CD14-positive monocyte (primary cell): ENCODE measurements at regions not wholly inside any gene's neighbourhood (a gene's known extent, or its start where the extent isn't known, plus 50 kb on each side); places are given as distances from the start of the nearest gene placed in this dataset.

Source experiments
- DNase-seq, 3 donors: peaks; one replicate each; pipeline ENCODE4 v3.0.0-alpha.2; 2011 to 2022
- H2AFZ ChIP-seq: 2 replicates; pipeline ENCODE4 v1.6.0; 2012; ENCODE audit warnings: mild to moderate bottlenecking, low read depth, low read length, inconsistent platforms; ENCODE audit not compliant: insufficient read depth, poor library complexity, severe bottlenecking
- H3K27ac ChIP-seq, 2 donors: 1 replicate in 1 of 2; 2 replicates in 1 of 2; pipeline ENCODE4 v1.5.1; 2012 to 2013; ENCODE audit warnings: low read length in 2 of 2, control low read depth in 1 of 2, inconsistent platforms in 1 of 2, low read depth in 1 of 2, mild to moderate bottlenecking in 1 of 2
- H3K27me3 ChIP-seq, 2 donors: one replicate each; pipeline versions ENCODE4 v1.6.0 to v1.6.1; 2011 to 2013; ENCODE audit warnings: low read length in 2 of 2; ENCODE audit not compliant: control insufficient read depth in 2 of 2, insufficient read depth in 2 of 2
- H3K36me3 ChIP-seq, 2 donors: replicated peaks in 1 of 2; 1 replicate in 1 of 2; 2 replicates in 1 of 2; pipeline versions ENCODE4 v1.5.1 to v1.6.1; 2012 to 2013; ENCODE audit warnings: low read length in 2 of 2, control low read depth in 1 of 2, inconsistent platforms in 1 of 2, mild to moderate bottlenecking in 1 of 2; ENCODE audit not compliant: insufficient read depth in 2 of 2, control insufficient read depth in 1 of 2
- H3K4me1 ChIP-seq, 2 donors: 1 replicate in 1 of 2; 2 replicates in 1 of 2; pipeline versions ENCODE4 v1.5.1 to v1.6.1; 2012 to 2013; ENCODE audit warnings: low read length in 2 of 2, control low read depth in 1 of 2, inconsistent platforms in 1 of 2, mild to moderate bottlenecking in 1 of 2, moderate library complexity in 1 of 2; ENCODE audit not compliant: insufficient read depth in 2 of 2, control insufficient read depth in 1 of 2
- H3K4me2 ChIP-seq: replicated peaks from 2 replicates; pipeline ENCODE3; 2012; ENCODE audit warnings: low read length, moderate library complexity, mild to moderate bottlenecking; ENCODE audit not compliant: poor library complexity, severe bottlenecking; ENCODE audit errors: extremely low read depth
- H3K4me3 ChIP-seq, 3 experiments: fragments of 200-600 bp in 1 of 3; sonication (generic) in 1 of 3; replicated peaks in 1 of 3; 1 replicate in 2 of 3; 2 replicates in 1 of 3; pipeline ENCODE4 v1.5.1; 2011 to 2013; ENCODE audit warnings: low read length in 3 of 3, mild to moderate bottlenecking in 3 of 3, control low read depth in 2 of 3, low read depth in 2 of 3, inconsistent platforms in 1 of 3, moderate library complexity in 1 of 3
- H3K79me2 ChIP-seq: 2 replicates; pipeline ENCODE4 v1.6.0; 2012; ENCODE audit warnings: mild to moderate bottlenecking, control low read depth, inconsistent platforms, low read length, moderate library complexity; ENCODE audit not compliant: insufficient read depth
- H3K9ac ChIP-seq: 2 replicates; pipeline ENCODE4 v1.6.0; 2017; ENCODE audit warnings: low read length, mild to moderate bottlenecking; ENCODE audit not compliant: insufficient read depth, poor library complexity, severe bottlenecking
- H3K9me3 ChIP-seq, 2 donors: replicated peaks in 1 of 2; 1 replicate in 1 of 2; 2 replicates in 1 of 2; pipeline versions ENCODE4 v1.5.1 to v1.6.1; 2012 to 2013; ENCODE audit warnings: low read length in 2 of 2, control low read depth in 1 of 2; ENCODE audit not compliant: control insufficient read depth in 1 of 2, insufficient read depth in 1 of 2
- H4K20me1 ChIP-seq: 2 replicates; pipeline ENCODE4 v1.6.0; 2012; ENCODE audit warnings: mild to moderate bottlenecking, low read length, control low read depth, moderate library complexity; ENCODE audit not compliant: insufficient read depth
- H3K27ac Mint-ChIP-seq, 7 donors: one replicate each; pipeline ENCODE4 v1.8.0; 2020; ENCODE audit warnings: mild to moderate bottlenecking in 7 of 7, mixed read lengths in 7 of 7, moderate library complexity in 6 of 7, inconsistent platforms in 2 of 7
- H3K27me3 Mint-ChIP-seq, 3 donors: one replicate each; pipeline ENCODE4 v1.8.0; 2021 to 2022; ENCODE audit warnings: low read depth in 3 of 3, mild to moderate bottlenecking in 3 of 3, mixed read lengths in 3 of 3, moderate library complexity in 3 of 3, inconsistent platforms in 1 of 3
- H3K36me3 Mint-ChIP-seq, 2 donors: one replicate each; pipeline ENCODE4 v1.8.0; 2020; ENCODE audit warnings: mixed read lengths in 2 of 2, inconsistent platforms in 1 of 2, mild to moderate bottlenecking in 1 of 2
- H3K4me1 Mint-ChIP-seq: one replicate; pipeline ENCODE4 v1.8.0; 2020; ENCODE audit warnings: mild to moderate bottlenecking, mixed read lengths
- H3K4me3 Mint-ChIP-seq, 2 donors: one replicate each; pipeline ENCODE4 v1.8.0; 2020; ENCODE audit warnings: mild to moderate bottlenecking in 2 of 2, mixed read lengths in 2 of 2, moderate library complexity in 1 of 2
- H3K9me3 Mint-ChIP-seq, 7 donors: one replicate each; pipeline ENCODE4 v1.8.0; 2020 to 2022; ENCODE audit warnings: mixed read lengths in 7 of 7, mild to moderate bottlenecking in 6 of 7, moderate library complexity in 6 of 7, inconsistent platforms in 2 of 7
- CTCF ChIP-seq: fragments of 200-600 bp; IDR thresholded peaks from one replicate; pipeline ENCODE4 v1.8.0; 2022; ENCODE audit warnings: antibody characterized with exemption, mild to moderate bottlenecking
- WGBS: methylation state at CpG from one replicate; pipeline ENCODE4 v1.1.5; 2013; ENCODE audit warnings: missing lambda C conversion rate; ENCODE audit not compliant: insufficient coverage; 5-methylcytosine and 5-hydroxymethylcytosine counted together
- intact Hi-C, 2 donors: fragments of 100-400 bp; cut with micrococcal nuclease; formaldehyde crosslinking; loops; one replicate each; pipeline versions ENCODE4 v1.15.0 to v1.15.1; 2023

- Histone ChIP-seq H2AFZ (no peak overlapping the region), H3K4me1 (no peaks in the 10 kb centered on the region), H3K9me3 (peaks cover 0 to 7% of the 10 kb centered on the region in 2 donors), H4K20me1 (no peaks in the 10 kb centered on the region), H3K4me2 (no peak overlapping the region), H3K27ac (no peak overlapping the region), H3K36me3 (no peaks in the 10 kb centered on the region), H3K79me2 (no peaks in the 10 kb centered on the region), H3K9ac (no peak overlapping the region), H3K27me3 (no peaks in the 10 kb centered on the region), H3K4me3 (no peak overlapping the region)
- no peak overlapping the region for H3K27ac Mint-ChIP-seq
- no peaks in the 10 kb centered on the region for H3K27me3 Mint-ChIP-seq
- no peak for TF ChIP-seq CTCF
- no peaks in the 10 kb centered on the region for H3K36me3 Mint-ChIP-seq
- 90% methylated on average over 1 of the region's 1 CpG for WGBS
- intact Hi-C loops: no loop called here
- no peak overlapping the region for H3K4me3 Mint-ChIP-seq
- no peaks in the 10 kb centered on the region for H3K4me1 Mint-ChIP-seq
- DNase-seq: no peak
- peaks cover 0 to 7% (median 4%) of the 10 kb centered on the region in 7 donors for H3K9me3 Mint-ChIP-seq
These were observed 58.3 kb upstream of the NEBL start for GRCh38 chr10:20955355-20955893.

GRCh38 chr10:20954519-20954918, 57.4 kb upstream of the NEBL start:
- H3K79me2 ChIP-seq: no peaks in the 10 kb centered on the region
- H3K4me1 Mint-ChIP-seq: no peaks in the 10 kb centered on the region
- H3K4me2 ChIP-seq: no peak overlapping the region
- no peak for TF ChIP-seq CTCF
- no peaks in the 10 kb centered on the region for H3K27me3 Mint-ChIP-seq
- no peak overlapping the region for H2AFZ ChIP-seq
- no peak overlapping the region for H3K27ac ChIP-seq
- no peaks in the 10 kb centered on the region for H4K20me1 ChIP-seq
- H3K27me3 ChIP-seq: no peaks in the 10 kb centered on the region
- no peaks in the 10 kb centered on the region for H3K4me1 ChIP-seq
- H3K9me3 Mint-ChIP-seq: peaks cover 0 to 7% (median 4%) of the 10 kb centered on the region in 7 donors
- H3K4me3 ChIP-seq: no peak overlapping the region
- DNase-seq: no peak
- peak overlapping the region in 1 of 7 donors; percentile 33 for H3K27ac Mint-ChIP-seq
- 90% methylated on average over 2 of the region's 5 CpGs for WGBS
- intact Hi-C loops: no loop called here
- no peak overlapping the region for H3K4me3 Mint-ChIP-seq
- H3K9me3 ChIP-seq: peaks cover 0 to 7% of the 10 kb centered on the region in 2 donors
- H3K36me3 ChIP-seq: no peaks in the 10 kb centered on the region
- no peaks in the 10 kb centered on the region for H3K36me3 Mint-ChIP-seq
- H3K9ac ChIP-seq: no peak overlapping the region
